ENCODE measurements at regions not wholly inside any gene's neighbourhood (a gene's known extent, or its start where the extent isn't known, plus 50 kb on each side); places are given as distances from the start of the nearest gene placed in this dataset.

- H3K9ac ChIP-seq (ENCODE audit: low read length) = no peak overlapping the region
- H4K20me1 ChIP-seq (ENCODE audit: insufficient read depth, low read length) = no peaks in the 10 kb centered on the region
- no peaks in the 10 kb centered on the region for H3K36me3 ChIP-seq (ENCODE audit: insufficient read depth, low read length)
- H3K27me3 ChIP-seq (ENCODE audit: insufficient read depth, low read length) = no peaks in the 10 kb centered on the region
- H3K9me2 ChIP-seq (ENCODE audit: low read depth, low read length) = no peaks in the 10 kb centered on the region
- no peak overlapping the region for H3K4me3 ChIP-seq (ENCODE audit: low read depth, low read length, poor library complexity, severe bottlenecking)
- H3K27ac ChIP-seq (ENCODE audit: low read depth, low read length, poor library complexity, severe bottlenecking) = no peak overlapping the region
- no peak overlapping the region for H2AFZ ChIP-seq (ENCODE audit: low read length)
- H3K79me2 ChIP-seq (ENCODE audit: insufficient read depth, low read length) = no peaks in the 10 kb centered on the region
- H3K9me3 ChIP-seq (ENCODE audit: low read length) = no peaks in the 10 kb centered on the region
- H3F3A ChIP-seq (ENCODE audit: insufficient read depth, low read length) = no peaks in the 10 kb centered on the region
- no peak overlapping the region for H3K4me2 ChIP-seq (ENCODE audit: low read length)
- no peaks in the 10 kb centered on the region for H3K4me1 ChIP-seq (ENCODE audit: insufficient read depth, low read length, severe bottlenecking)
- TF ChIP-seq EZH2 (IDR thresholded peaks at IDR 0.05; ENCODE audit: borderline replicate concordance, low read length) (no peak), CTCF (IDR thresholded peaks at IDR 0.05; ENCODE audit: low read length) (peak; percentile 36; the same call in 1 of the 2 replicates)
These were observed 168.4 kb upstream of the AVPR1A start for GRCh38 chr12:63319386-63319785.

- Histone ChIP-seq H3K27ac (ENCODE audit: low read depth, low read length, poor library complexity, severe bottlenecking) (no peak overlapping the region), H2AFZ (ENCODE audit: low read length) (no peak overlapping the region), H3F3A (ENCODE audit: insufficient read depth, low read length) (no peaks in the 10 kb centered on the region), H3K36me3 (ENCODE audit: insufficient read depth, low read length) (no peaks in the 10 kb centered on the region), H3K79me2 (ENCODE audit: insufficient read depth, low read length) (no peaks in the 10 kb centered on the region), H3K9me3 (ENCODE audit: low read length) (no peaks in the 10 kb centered on the region), H4K20me1 (ENCODE audit: insufficient read depth, low read length) (no peaks in the 10 kb centered on the region), H3K9me2 (ENCODE audit: low read depth, low read length) (no peaks in the 10 kb centered on the region), H3K27me3 (ENCODE audit: insufficient read depth, low read length) (no peaks in the 10 kb centered on the region), H3K4me2 (ENCODE audit: low read length) (no peak overlapping the region), H3K9ac (ENCODE audit: low read length) (no peak overlapping the region), H3K4me3 (ENCODE audit: low read depth, low read length, poor library complexity, severe bottlenecking) (no peak overlapping the region), H3K4me1 (ENCODE audit: insufficient read depth, low read length, severe bottlenecking) (no peaks in the 10 kb centered on the region)
- TF ChIP-seq CTCF (IDR thresholded peaks at IDR 0.05; ENCODE audit: low read length) (no peak), EZH2 (IDR thresholded peaks at IDR 0.05; ENCODE audit: borderline replicate concordance, low read length) (no peak)
These were observed 167.9 kb upstream of the AVPR1A start for GRCh38 chr12:63318933-63319332.

- Histone ChIP-seq H3K4me2 (ENCODE audit: low read length) (no peak overlapping the region), H3K36me3 (ENCODE audit: insufficient read depth, low read length) (no peaks in the 10 kb centered on the region), H3K27me3 (ENCODE audit: insufficient read depth, low read length) (no peaks in the 10 kb centered on the region), H3K4me3 (ENCODE audit: low read depth, low read length, poor library complexity, severe bottlenecking) (no peak overlapping the region), H3K27ac (ENCODE audit: low read depth, low read length, poor library complexity, severe bottlenecking) (no peak overlapping the region), H3K9ac (ENCODE audit: low read length) (no peak overlapping the region), H3K9me3 (ENCODE audit: low read length) (no peaks in the 10 kb centered on the region), H3K79me2 (ENCODE audit: insufficient read depth, low read length) (no peaks in the 10 kb centered on the region), H3K4me1 (ENCODE audit: insufficient read depth, low read length, severe bottlenecking) (no peaks in the 10 kb centered on the region), H3K9me2 (ENCODE audit: low read depth, low read length) (no peaks in the 10 kb centered on the region), H2AFZ (ENCODE audit: low read length) (no peak overlapping the region), H3F3A (ENCODE audit: insufficient read depth, low read length) (no peaks in the 10 kb centered on the region), H4K20me1 (ENCODE audit: insufficient read depth, low read length) (no peaks in the 10 kb centered on the region)
- TF ChIP-seq CTCF (IDR thresholded peaks at IDR 0.05; ENCODE audit: low read length) = no peak
- no peak for TF ChIP-seq EZH2 (IDR thresholded peaks at IDR 0.05; ENCODE audit: borderline replicate concordance, low read length)
These were observed 167.3 kb upstream of the AVPR1A start for GRCh38 chr12:63318313-63318712.
